Astrocyte of the spinal cord (primary cell): ENCODE measurements at regions not wholly inside any gene's neighbourhood (a gene's known extent, or its start where the extent isn't known, plus 50 kb on each side); places are given as distances from the start of the nearest gene placed in this dataset.

ENCODE experiments used
- DNase-seq: peaks from one replicate; pipeline ENCODE4 v3.0.0; 2011; ENCODE audit warnings: low read depth, low spot score
- H3K4me3 ChIP-seq: 2 replicates; pipeline ENCODE4 v1.5.1; 2011; ENCODE audit warnings: low read depth, mild to moderate bottlenecking, low read length, moderate library complexity
- CTCF ChIP-seq: IDR thresholded peaks from 2 replicates; pipeline ENCODE4 v1.5.1; 2012; ENCODE audit warnings: low read depth, mild to moderate bottlenecking, low read length, inconsistent platforms
- in situ Hi-C: cut with HindIII; loops from 2 replicates; pipeline ENCODE4 v1.10.0; 2017; ENCODE audit warnings: low sequenced_read_pairs

- in situ Hi-C loops, result no loop called here
- peak; percentile 86 for DNase-seq
- H3K4me3 ChIP-seq, result no peak overlapping the region
- TF ChIP-seq CTCF, result no peak
Measured at GRCh38 chr10:4254101-4254994, 469.3 kb upstream of the KLF6 start.

DNA sequence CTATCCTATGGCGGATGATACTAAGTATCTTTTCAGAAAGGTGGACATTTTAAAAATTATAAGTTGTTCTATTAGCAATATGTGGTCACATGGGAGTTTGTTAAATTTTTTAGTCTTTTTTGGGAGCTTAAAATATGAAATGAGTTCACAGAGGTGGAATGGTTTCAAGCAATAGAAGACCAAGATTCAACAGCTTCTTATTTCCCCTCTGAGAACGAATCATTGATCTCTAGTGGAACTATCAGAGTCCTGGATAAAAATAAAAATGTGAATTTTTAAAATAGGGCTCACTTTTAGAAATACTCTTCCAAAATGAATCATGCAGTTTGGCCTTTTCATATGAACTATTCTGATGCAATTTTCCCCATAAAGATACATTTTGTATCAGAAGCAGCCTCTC lies 467.7 kb upstream of the KLF6 start:
- in situ Hi-C loops, result no loop called here
- H3K4me3 ChIP-seq, result no peak overlapping the region
- no peak for TF ChIP-seq CTCF
- DNase-seq, result no peak

DNA sequence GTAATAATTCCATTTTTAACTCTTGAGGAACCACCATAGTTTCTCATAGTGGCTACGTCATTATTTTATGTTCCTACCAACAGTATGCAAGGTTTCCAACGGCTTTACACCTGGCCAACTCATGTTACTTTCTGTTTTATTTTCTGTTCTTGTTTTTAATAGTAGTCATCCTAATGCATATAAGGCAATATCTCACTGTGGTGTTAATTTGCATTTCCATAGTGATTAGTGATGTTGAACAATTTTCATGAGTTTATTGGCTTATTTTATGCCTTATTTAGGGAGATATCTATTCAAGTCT lies 465.5 kb upstream of the KLF6 start:
- TF ChIP-seq CTCF, result no peak
- no peak overlapping the region for H3K4me3 ChIP-seq
- in situ Hi-C loops, result no loop called here
- no peak for DNase-seq

DNA sequence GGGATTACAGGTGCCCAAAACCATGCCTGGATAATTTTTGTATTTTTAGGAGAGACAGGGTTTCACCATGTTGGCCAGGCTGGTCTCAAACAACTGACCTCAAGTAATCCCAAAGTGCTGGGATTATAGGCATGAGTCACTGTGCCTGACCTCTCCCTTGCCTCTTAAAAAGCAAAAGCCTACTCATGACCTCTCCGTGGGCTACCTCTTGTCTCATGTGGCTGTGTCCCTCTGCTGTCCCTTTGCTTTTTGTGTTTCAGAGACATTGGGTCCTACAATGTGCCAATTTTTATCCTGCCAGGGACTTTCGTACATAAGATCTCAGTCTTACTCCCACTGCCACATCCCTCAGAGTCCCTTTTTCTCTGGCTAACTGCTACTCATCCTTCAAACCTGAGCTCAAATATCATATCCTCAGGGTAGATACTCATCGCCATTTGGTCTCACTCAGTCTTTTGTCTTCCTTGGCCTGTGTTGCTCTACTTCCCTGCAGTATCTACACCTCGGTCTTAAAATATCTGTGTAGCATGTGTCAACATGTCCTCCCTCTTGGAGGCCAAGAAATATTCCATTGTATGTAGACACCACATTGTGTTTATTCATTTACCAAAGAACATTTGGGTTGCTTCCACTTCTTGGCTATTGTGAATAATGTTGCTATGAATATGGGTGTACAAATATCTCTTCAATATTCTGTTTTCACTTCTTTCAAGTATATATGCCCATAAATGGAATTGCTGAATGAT lies 465.0 kb upstream of the KLF6 start:
- no peak overlapping the region for H3K4me3 ChIP-seq
- no peak for TF ChIP-seq CTCF
- in situ Hi-C loops, result loop anchor here (10.0 kb wide), 1 partner anchor 405 kb away; no protein-coding TSS in a partner anchor
- DNase-seq, result no peak

DNA sequence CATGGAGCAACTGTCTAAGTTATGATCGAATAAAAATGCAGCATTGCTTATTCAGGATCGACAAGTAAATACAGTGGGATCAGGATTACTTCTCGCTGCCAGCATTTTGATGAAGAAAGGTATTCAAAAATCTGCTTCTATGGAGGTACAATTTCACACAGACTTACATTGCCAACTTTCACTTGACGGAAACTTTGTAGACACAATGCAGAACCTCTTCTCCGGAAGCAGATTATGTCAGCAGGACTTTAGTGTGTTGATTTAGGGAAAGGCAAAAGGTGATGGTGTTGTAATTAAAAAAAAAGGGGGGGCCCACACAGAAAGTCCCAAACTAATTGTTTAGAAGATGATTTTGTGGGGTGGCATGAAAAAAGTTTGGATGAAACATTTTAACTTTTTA lies 462.4 kb upstream of the KLF6 start:
- DNase-seq, result no peak
- TF ChIP-seq CTCF, result no peak
- H3K4me3 ChIP-seq, result no peak overlapping the region
- in situ Hi-C loops, result loop anchor here (10.0 kb wide), 1 partner anchor 407 kb away; no protein-coding TSS in a partner anchor

- no peak overlapping the region for H3K4me3 ChIP-seq
- peak; percentile 97 for DNase-seq
Measured at GRCh38 chr10:4246881-4247358, 461.9 kb upstream of the KLF6 start.

More at GRCh38 chr10:4246881-4247358, 461.9 kb upstream of the KLF6 start:
- no peak for TF ChIP-seq CTCF
- in situ Hi-C loops, result loop anchor here (10.0 kb wide), 1 partner anchor 408 kb away; no protein-coding TSS in a partner anchor
